BJ (cell line): ENCODE measurements at regions not wholly inside any gene's neighbourhood (a gene's known extent, or its start where the extent isn't known, plus 50 kb on each side); places are given as distances from the start of the nearest gene placed in this dataset.

Source experiments
- CTCF ChIA-PET: fragments of 350-600 bp; formaldehyde crosslinking; extraction: SDS; loops from one replicate; lab custom pipeline; 2021; ENCODE audit warnings: antibody characterized with exemption, inconsistent platforms; lab: Yijun Ruan, JAX
- POLR2A ChIA-PET: fragments of 300-600 bp; sonication (Branson Sonifier 250); formaldehyde crosslinking; extraction: SDS; loops from one replicate; lab custom pipeline; 2021; ENCODE audit warnings: antibody characterized with exemption; lab: Charles Lee
- DNase-seq: peaks from one replicate; pipeline ENCODE4 v3.0.0-alpha.2; 2011; ENCODE audit warnings: low read depth
- H3K27me3 ChIP-seq: 2 replicates; pipeline ENCODE4 v1.6.0; 2011; ENCODE audit warnings: low read length; ENCODE audit not compliant: control insufficient read depth, insufficient read depth
- H3K36me3 ChIP-seq: 2 replicates; pipeline ENCODE4 v1.5.1; 2011; ENCODE audit warnings: low read length; ENCODE audit not compliant: control insufficient read depth, insufficient read depth
- H3K4me3 ChIP-seq: 2 replicates; pipeline ENCODE4 v1.5.1; 2011; ENCODE audit warnings: low read depth, mild to moderate bottlenecking, control low read depth, low read length
- TF ChIP-seq, protein P1 (sequence below): IDR thresholded peaks from 2 replicates; pipeline ENCODE4 v1.5.1; 2011; ENCODE audit warnings: low read depth, mild to moderate bottlenecking, control low read depth, inconsistent platforms, low read length, moderate library complexity; ENCODE audit not compliant: insufficient read depth

- H3K4me3 ChIP-seq, result no peak overlapping the region
- TF ChIP-seq, protein P1, sequence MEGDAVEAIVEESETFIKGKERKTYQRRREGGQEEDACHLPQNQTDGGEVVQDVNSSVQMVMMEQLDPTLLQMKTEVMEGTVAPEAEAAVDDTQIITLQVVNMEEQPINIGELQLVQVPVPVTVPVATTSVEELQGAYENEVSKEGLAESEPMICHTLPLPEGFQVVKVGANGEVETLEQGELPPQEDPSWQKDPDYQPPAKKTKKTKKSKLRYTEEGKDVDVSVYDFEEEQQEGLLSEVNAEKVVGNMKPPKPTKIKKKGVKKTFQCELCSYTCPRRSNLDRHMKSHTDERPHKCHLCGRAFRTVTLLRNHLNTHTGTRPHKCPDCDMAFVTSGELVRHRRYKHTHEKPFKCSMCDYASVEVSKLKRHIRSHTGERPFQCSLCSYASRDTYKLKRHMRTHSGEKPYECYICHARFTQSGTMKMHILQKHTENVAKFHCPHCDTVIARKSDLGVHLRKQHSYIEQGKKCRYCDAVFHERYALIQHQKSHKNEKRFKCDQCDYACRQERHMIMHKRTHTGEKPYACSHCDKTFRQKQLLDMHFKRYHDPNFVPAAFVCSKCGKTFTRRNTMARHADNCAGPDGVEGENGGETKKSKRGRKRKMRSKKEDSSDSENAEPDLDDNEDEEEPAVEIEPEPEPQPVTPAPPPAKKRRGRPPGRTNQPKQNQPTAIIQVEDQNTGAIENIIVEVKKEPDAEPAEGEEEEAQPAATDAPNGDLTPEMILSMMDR, result no peak
- no peak for DNase-seq
- ChIA-PET CTCF (interaction anchor here (0.7 kb wide), 1 partner anchor 249 kb away, joined by 3 read pairs; no protein-coding TSS in a partner anchor), POLR2A (no interaction called here)
- no peaks in the 10 kb centered on the region for H3K36me3 ChIP-seq
- H3K27me3 ChIP-seq, result no peaks in the 10 kb centered on the region
Measured at GRCh38 chr11:110990311-110990710, 255.2 kb upstream of the POU2AF2 start.

GRCh38 chr11:110989428-110990133 lies 255.9 kb upstream of the POU2AF2 start:
- ChIA-PET POLR2A (no interaction called here), CTCF (no interaction called here)
- TF ChIP-seq, protein P1, result no peak
- Histone ChIP-seq H3K27me3 (no peaks in the 10 kb centered on the region), H3K4me3 (no peak overlapping the region), H3K36me3 (no peaks in the 10 kb centered on the region)
- DNase-seq, result no peak

- H3K36me3 ChIP-seq, result no peaks in the 10 kb centered on the region
- POLR2A ChIA-PET, result no interaction called here
- no peaks in the 10 kb centered on the region for H3K27me3 ChIP-seq
- H3K4me3 ChIP-seq, result no peak overlapping the region
- CTCF ChIA-PET, result no interaction called here
- TF ChIP-seq, protein P1, result no peak
- DNase-seq, result no peak
Measured at GRCh38 chr11:110988671-110989070, 256.9 kb upstream of the POU2AF2 start.

- no peak overlapping the region for H3K4me3 ChIP-seq
- TF ChIP-seq, protein P1, result no peak
- ChIA-PET CTCF (interaction anchor here (1.3 kb wide), 1 partner anchor 11 kb away, joined by 3 read pairs; no protein-coding TSS in a partner anchor), POLR2A (no interaction called here)
- H3K27me3 ChIP-seq, result no peaks in the 10 kb centered on the region
- DNase-seq, result no peak
- H3K36me3 ChIP-seq, result no peaks in the 10 kb centered on the region
Measured at GRCh38 chr11:110986016-110986415, 259.5 kb upstream of the POU2AF2 start.

DNA sequence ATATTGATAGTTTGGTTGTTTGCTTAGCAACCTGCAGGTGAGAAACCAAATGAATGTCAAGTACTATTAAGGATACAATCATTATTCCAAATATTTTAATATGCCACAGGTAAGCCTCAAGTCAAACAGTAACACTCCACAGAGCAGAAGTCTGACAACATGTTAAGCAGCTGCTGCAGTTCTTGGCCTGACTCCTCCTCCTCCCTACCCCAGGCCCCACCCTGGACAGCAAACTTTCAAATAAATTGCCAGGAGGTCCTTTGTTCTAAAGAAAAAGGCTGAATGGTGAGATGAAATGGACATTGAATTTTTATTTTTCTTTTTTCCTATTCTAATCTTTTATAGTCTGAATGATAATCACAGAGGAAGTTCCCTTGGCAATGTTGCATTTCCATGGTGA lies 260.0 kb upstream of the POU2AF2 start:
- ChIA-PET POLR2A (no interaction called here), CTCF (no interaction called here)
- no peaks in the 10 kb centered on the region for H3K36me3 ChIP-seq
- TF ChIP-seq, protein P1, result no peak
- no peak overlapping the region for H3K4me3 ChIP-seq
- DNase-seq, result no peak
- no peaks in the 10 kb centered on the region for H3K27me3 ChIP-seq
